Lower lobe of right lung (tissue), 2 donors: ENCODE measurements at regions not wholly inside any gene's neighbourhood (a gene's known extent, or its start where the extent isn't known, plus 50 kb on each side); places are given as distances from the start of the nearest gene placed in this dataset.

Experiments used
- ATAC-seq, 2 donors: fragments of 200-7000 bp; cut with Tn5 transposase; one replicate each; pipeline ENCODE4 v1.9.1; 2020 to 2022; ENCODE audit warnings: mild to moderate bottlenecking in 2 of 2, moderate library complexity in 2 of 2
- DNase-seq: peaks from one replicate; pipeline ENCODE4 v3.0.0-alpha.2; 2020
- H3K27ac ChIP-seq: fragments of 200-600 bp; one replicate; pipeline ENCODE4 v1.8.0; 2022
- H3K27me3 ChIP-seq: fragments of 200-600 bp; one replicate; pipeline ENCODE4 v1.8.0; 2022; ENCODE audit warnings: low read depth
- H3K36me3 ChIP-seq: fragments of 200-600 bp; one replicate; pipeline ENCODE4 v1.8.0; 2022; ENCODE audit warnings: mild to moderate bottlenecking
- H3K4me1 ChIP-seq: fragments of 200-600 bp; one replicate; pipeline ENCODE4 v1.8.0; 2022
- H3K4me3 ChIP-seq: fragments of 200-600 bp; one replicate; pipeline ENCODE4 v1.8.0; 2022; ENCODE audit warnings: mild to moderate bottlenecking
- H3K9me3 ChIP-seq: fragments of 200-600 bp; one replicate; pipeline ENCODE4 v1.8.0; 2022
- intact Hi-C: fragments of 100-400 bp; cut with DNase I; formaldehyde crosslinking; loops from one replicate; pipeline ENCODE4 v1.11.0; 2022
- TF ChIP-seq, protein P1 (sequence below): fragments of 200-600 bp; IDR thresholded peaks from one replicate; pipeline ENCODE4 v1.8.0; 2022; ENCODE audit warnings: antibody characterized with exemption, mild to moderate bottlenecking
- donor health status: DM: no; HTN: yes; CAD: no; lungs with severe emphysema.

DNA sequence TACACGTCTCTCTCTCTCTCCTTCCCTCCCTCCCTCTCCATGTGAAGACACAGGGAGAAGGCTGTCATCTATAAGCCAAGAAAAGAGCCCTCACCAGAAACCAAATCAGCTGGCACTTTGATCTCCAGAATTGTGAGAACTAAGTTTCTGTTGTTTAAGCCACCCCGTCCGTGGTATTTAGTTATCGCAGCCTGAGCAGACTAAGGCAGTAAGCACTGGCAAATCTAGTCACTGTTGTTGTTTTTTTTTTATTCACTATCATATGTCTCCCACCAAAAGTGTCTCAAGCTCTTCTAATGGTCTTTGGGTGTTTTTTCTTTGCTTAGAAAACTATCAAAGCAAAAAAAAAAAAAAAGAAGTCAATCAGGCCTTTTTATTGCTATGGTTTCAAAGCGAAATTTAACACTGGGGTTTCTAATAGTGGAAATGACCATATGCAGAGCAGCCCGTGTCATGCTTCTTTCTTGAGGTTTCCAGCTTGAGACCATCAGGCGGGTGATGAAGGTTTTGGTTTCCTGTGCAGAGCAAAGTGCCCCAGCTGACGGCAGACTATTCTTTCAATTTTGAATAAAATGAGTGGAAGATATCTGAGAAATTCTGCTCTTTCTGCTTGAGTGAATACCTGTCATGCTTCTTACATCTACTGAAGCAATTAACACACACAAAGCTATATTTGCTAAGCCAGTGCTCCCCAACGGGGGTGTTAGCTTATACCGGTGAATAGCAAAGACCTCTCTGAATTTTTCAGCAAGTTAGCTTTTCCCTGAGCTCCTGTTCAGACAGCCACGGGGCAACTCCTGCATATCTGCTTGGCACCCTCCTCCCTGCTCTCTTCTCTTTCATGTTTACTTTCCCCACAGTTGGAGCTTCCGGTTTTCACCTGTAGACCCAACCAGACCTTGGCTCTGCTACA is 394.1 kb upstream of the ATP5MC3 start:
- intact Hi-C loops = no loop called here
- Histone ChIP-seq H3K9me3 (no peaks in the 10 kb centered on the region), H3K27me3 (no peaks in the 10 kb centered on the region), H3K27ac (no peak overlapping the region), H3K36me3 (no peaks in the 10 kb centered on the region), H3K4me3 (no peak overlapping the region), H3K4me1 (no peaks in the 10 kb centered on the region)
- DNase-seq = no peak
- ATAC-seq = no peak
- TF ChIP-seq, protein P1, sequence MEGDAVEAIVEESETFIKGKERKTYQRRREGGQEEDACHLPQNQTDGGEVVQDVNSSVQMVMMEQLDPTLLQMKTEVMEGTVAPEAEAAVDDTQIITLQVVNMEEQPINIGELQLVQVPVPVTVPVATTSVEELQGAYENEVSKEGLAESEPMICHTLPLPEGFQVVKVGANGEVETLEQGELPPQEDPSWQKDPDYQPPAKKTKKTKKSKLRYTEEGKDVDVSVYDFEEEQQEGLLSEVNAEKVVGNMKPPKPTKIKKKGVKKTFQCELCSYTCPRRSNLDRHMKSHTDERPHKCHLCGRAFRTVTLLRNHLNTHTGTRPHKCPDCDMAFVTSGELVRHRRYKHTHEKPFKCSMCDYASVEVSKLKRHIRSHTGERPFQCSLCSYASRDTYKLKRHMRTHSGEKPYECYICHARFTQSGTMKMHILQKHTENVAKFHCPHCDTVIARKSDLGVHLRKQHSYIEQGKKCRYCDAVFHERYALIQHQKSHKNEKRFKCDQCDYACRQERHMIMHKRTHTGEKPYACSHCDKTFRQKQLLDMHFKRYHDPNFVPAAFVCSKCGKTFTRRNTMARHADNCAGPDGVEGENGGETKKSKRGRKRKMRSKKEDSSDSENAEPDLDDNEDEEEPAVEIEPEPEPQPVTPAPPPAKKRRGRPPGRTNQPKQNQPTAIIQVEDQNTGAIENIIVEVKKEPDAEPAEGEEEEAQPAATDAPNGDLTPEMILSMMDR = no peak

DNA sequence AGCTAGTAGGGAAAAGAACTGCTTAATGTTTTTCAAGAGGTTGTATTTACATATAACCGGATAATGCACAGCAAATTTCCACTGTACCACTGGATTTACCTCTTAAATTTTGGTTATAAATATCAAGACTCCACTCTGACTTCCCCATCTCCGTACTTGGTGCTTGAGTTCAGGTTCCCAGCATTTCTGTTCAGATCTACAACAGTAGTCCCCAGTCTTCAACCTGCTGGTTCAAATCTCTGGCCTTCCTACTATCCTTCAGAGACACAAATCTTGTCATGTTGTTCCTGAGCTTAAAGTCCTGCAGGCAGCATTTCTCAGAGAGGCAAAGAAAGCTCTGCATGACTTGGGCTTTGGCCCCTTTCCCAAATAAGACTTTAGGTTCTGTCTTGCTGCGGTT is 392.6 kb upstream of the ATP5MC3 start:
- H3K36me3 ChIP-seq = no peaks in the 10 kb centered on the region
- TF ChIP-seq, protein P1 = no peak
- DNase-seq = no peak
- no peaks in the 10 kb centered on the region for H3K9me3 ChIP-seq
- no peak overlapping the region for H3K4me3 ChIP-seq
- intact Hi-C loops = no loop called here
- H3K4me1 ChIP-seq = no peaks in the 10 kb centered on the region
- no peaks in the 10 kb centered on the region for H3K27me3 ChIP-seq
- no peak for ATAC-seq
- no peak overlapping the region for H3K27ac ChIP-seq

DNA sequence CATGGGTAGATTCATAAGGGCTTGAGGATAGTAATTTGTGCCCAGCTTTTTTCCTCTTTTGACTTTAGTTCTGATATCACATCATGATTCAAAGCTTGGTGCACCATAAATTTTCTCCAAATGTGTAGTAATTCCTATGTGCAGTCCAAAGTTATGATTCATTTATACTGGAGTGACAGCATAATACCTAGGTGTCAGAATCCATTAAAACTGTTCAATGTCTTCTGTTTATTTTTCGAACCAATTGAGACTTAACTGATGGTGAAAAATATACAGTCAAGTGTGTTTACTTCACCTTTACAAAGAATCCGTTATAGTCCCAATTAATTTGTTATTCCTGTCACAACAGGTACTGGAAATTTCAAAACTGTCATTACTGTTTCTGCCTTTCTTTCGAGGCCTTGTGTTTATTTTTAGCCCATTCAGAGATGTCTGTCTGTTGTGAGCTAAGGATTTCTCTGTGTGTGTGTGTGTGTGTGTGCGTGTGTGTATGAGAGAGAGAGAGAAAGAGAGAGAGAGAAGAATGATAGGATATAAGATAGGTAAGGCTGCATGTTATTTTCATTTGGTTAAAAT is 389.7 kb upstream of the ATP5MC3 start:
- no peak overlapping the region for H3K4me3 ChIP-seq
- no peak for ATAC-seq
- no peaks in the 10 kb centered on the region for H3K4me1 ChIP-seq
- intact Hi-C loops = no loop called here
- TF ChIP-seq, protein P1 = no peak
- H3K27me3 ChIP-seq = no peaks in the 10 kb centered on the region
- no peaks in the 10 kb centered on the region for H3K36me3 ChIP-seq
- no peak overlapping the region for H3K27ac ChIP-seq
- no peaks in the 10 kb centered on the region for H3K9me3 ChIP-seq
- no peak for DNase-seq

DNA sequence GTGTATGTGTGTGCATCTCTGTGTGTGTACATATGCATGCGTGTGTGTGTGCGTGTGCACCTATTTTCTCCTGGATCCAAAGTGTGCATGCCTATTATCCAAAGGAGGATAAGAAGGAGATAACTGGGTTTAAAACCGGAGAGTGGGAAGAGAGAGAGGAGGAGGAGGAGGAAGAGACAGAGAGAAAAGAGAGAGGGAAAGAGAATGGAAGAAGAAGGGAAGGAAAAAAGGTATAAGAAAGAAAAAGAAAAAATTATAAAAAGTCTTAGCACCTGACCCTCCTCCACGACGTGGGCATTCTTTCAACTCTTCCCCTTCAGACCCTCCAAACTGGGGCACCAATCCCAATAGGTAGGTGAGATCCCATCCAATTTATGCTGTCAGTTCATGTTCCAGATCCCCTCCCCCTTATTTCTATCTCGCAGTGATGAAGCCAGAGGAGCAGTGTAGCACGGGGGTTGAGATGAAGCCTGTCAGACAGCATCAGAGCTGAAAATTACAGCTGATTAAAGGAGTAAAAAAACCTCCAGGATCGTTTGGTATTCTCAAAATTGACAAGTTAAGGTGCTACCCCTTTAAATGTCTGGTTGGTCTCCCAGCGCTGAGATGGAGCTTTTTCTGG is 386.7 kb upstream of the ATP5MC3 start:
- no peaks in the 10 kb centered on the region for H3K27me3 ChIP-seq
- DNase-seq (no peak), ATAC-seq (no peak)
- H3K4me1 ChIP-seq = no peaks in the 10 kb centered on the region
- TF ChIP-seq, protein P1 = no peak
- no peaks in the 10 kb centered on the region for H3K36me3 ChIP-seq
- intact Hi-C loops = no loop called here
- no peak overlapping the region for H3K27ac ChIP-seq
- no peak overlapping the region for H3K4me3 ChIP-seq
- H3K9me3 ChIP-seq = no peaks in the 10 kb centered on the region

DNA sequence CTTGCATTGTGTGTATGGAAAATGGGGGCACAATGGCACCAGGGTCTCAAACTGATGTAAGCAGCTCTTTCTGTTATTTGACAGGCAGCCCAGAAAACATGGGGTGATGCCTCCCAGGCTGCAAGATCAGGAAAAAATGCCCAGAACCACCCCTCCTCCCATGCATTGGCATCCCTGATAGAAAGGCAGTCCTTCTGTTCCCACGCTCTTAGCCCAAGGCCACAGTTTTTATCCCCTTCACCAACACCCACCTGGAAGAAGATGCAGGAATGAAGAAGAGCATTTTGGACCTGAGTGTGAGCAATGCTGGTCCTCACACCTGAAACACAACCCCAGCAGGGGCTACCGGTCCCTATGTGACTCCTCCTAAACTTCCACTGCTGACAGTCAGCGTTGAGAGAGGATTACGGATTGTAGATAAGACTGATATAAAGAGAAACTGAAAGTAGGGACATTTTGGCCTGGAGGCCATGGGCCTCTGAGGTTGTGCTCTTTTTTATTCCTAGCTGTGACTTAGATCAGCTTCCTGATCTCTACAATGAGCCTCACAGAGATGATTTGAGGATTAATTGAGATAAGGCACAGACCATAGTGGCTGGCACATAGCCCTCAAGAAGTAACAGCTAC is 386.0 kb upstream of the ATP5MC3 start:
- ATAC-seq = no peak
- no peaks in the 10 kb centered on the region for H3K27me3 ChIP-seq
- no peaks in the 10 kb centered on the region for H3K36me3 ChIP-seq
- intact Hi-C loops = no loop called here
- H3K4me3 ChIP-seq = no peak overlapping the region
- TF ChIP-seq, protein P1 = no peak
- H3K4me1 ChIP-seq = no peaks in the 10 kb centered on the region
- no peak for DNase-seq
- H3K27ac ChIP-seq = no peak overlapping the region
- no peaks in the 10 kb centered on the region for H3K9me3 ChIP-seq
